Bronchial epithelial cell (primary cell): ENCODE measurements at regions not wholly inside any gene's neighbourhood (a gene's known extent, or its start where the extent isn't known, plus 50 kb on each side); places are given as distances from the start of the nearest gene placed in this dataset.
A peak's percentile ranks its signal among the peaks of the same experiment; 100 is the strongest.

Experiments used
- DNase-seq: peaks from one replicate; pipeline ENCODE4 v3.0.0-alpha.2; 2010; ENCODE audit warnings: low read depth
- FAIRE-seq: peaks from 2 replicates; lab custom pipeline; 2011; peaks lifted over from hg19 to GRCh38; lab: Jason Lieb, UNC
- H3K27me3 ChIP-seq: 2 replicates; pipeline ENCODE4 v1.5.1; 2011; ENCODE audit warnings: low read length; ENCODE audit not compliant: control insufficient read depth, insufficient read depth
- H3K36me3 ChIP-seq: 2 replicates; pipeline ENCODE4 v1.5.1; 2011; ENCODE audit warnings: low read length; ENCODE audit not compliant: control insufficient read depth, insufficient read depth
- H3K4me3 ChIP-seq: 2 replicates; pipeline ENCODE4 v1.5.1; 2011; ENCODE audit warnings: mild to moderate bottlenecking, low read depth, low read length, control low read depth
- CTCF ChIP-seq: IDR thresholded peaks from 2 replicates; pipeline ENCODE4 v1.5.1; 2011; ENCODE audit warnings: mild to moderate bottlenecking, moderate library complexity, low read length, control low read depth, inconsistent platforms; ENCODE audit not compliant: insufficient read depth, severe bottlenecking

GRCh38 chr7:41599760-41600159 is 103.1 kb downstream of the INHBA start:
- Histone ChIP-seq H3K36me3 (no peaks in the 10 kb centered on the region), H3K4me3 (no peak overlapping the region), H3K27me3 (no peaks in the 10 kb centered on the region)
- FAIRE-seq (no peak), DNase-seq (no peak)
- TF ChIP-seq CTCF = no peak

- Histone ChIP-seq H3K4me3 (no peak overlapping the region), H3K36me3 (no peaks in the 10 kb centered on the region), H3K27me3 (no peaks in the 10 kb centered on the region)
- TF ChIP-seq CTCF = no peak
- FAIRE-seq (no peak), DNase-seq (no peak)
Measured at GRCh38 chr7:41592794-41593193, 110.1 kb downstream of the INHBA start.

- DNase-seq (no peak), FAIRE-seq (no peak)
- no peak for TF ChIP-seq CTCF
- Histone ChIP-seq H3K36me3 (no peaks in the 10 kb centered on the region), H3K27me3 (no peaks in the 10 kb centered on the region), H3K4me3 (no peak overlapping the region)
Measured at GRCh38 chr7:41592236-41592635, 110.7 kb downstream of the INHBA start.

- Histone ChIP-seq H3K27me3 (no peaks in the 10 kb centered on the region), H3K36me3 (no peaks in the 10 kb centered on the region), H3K4me3 (no peak overlapping the region)
- TF ChIP-seq CTCF = no peak
- peak; percentile 65 for DNase-seq
- no peak for FAIRE-seq
Measured at GRCh38 chr7:41590986-41591385, 111.9 kb downstream of the INHBA start.

- Histone ChIP-seq H3K27me3 (no peaks in the 10 kb centered on the region), H3K36me3 (no peaks in the 10 kb centered on the region), H3K4me3 (no peak overlapping the region)
- DNase-seq (no peak), FAIRE-seq (no peak)
- TF ChIP-seq CTCF = no peak
Measured at GRCh38 chr7:41588341-41588740, 114.5 kb downstream of the INHBA start.

GRCh38 chr7:41586931-41587640 is 115.8 kb downstream of the INHBA start:
- FAIRE-seq (no peak), DNase-seq (no peak)
- H3K27me3 ChIP-seq = no peaks in the 10 kb centered on the region
- no peak for TF ChIP-seq CTCF
- no peak overlapping the region for H3K4me3 ChIP-seq
- no peaks in the 10 kb centered on the region for H3K36me3 ChIP-seq
